ENCODE measurements at regions not wholly inside any gene's neighbourhood (a gene's known extent, or its start where the extent isn't known, plus 50 kb on each side); places are given as distances from the start of the nearest gene placed in this dataset.

DNA sequence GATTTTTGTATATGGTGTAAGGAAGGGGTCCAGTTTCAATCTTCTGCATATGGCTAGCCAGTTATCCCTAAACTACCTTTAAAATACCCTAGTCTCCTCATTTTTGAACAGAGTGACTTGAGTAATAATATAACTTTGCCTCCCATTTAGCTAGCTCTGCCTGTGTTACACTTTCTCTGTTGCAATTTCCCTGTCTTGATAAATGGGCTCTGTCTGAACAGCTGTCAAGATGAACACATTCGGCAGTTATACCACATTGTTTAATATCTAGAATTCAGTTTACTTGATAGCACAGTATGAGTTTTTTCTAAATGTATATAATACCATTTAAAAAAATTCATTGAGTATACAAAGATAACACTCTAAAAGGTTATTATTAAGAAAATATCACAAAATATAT lies 562.9 kb upstream of the FTMT start (continued):
- TF ChIP-seq, protein P1, sequence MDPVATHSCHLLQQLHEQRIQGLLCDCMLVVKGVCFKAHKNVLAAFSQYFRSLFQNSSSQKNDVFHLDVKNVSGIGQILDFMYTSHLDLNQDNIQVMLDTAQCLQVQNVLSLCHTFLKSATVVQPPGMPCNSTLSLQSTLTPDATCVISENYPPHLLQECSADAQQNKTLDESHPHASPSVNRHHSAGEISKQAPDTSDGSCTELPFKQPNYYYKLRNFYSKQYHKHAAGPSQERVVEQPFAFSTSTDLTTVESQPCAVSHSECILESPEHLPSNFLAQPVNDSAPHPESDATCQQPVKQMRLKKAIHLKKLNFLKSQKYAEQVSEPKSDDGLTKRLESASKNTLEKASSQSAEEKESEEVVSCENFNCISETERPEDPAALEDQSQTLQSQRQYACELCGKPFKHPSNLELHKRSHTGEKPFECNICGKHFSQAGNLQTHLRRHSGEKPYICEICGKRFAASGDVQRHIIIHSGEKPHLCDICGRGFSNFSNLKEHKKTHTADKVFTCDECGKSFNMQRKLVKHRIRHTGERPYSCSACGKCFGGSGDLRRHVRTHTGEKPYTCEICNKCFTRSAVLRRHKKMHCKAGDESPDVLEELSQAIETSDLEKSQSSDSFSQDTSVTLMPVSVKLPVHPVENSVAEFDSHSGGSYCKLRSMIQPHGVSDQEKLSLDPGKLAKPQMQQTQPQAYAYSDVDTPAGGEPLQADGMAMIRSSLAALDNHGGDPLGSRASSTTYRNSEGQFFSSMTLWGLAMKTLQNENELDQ (tag by site-specific recombination; IDR thresholded peaks at IDR 0.05; ENCODE audit: low read depth): no peak
- TF ChIP-seq ZBTB48 (tag by site-specific recombination; IDR thresholded peaks at IDR 0.05): no peak

DNA sequence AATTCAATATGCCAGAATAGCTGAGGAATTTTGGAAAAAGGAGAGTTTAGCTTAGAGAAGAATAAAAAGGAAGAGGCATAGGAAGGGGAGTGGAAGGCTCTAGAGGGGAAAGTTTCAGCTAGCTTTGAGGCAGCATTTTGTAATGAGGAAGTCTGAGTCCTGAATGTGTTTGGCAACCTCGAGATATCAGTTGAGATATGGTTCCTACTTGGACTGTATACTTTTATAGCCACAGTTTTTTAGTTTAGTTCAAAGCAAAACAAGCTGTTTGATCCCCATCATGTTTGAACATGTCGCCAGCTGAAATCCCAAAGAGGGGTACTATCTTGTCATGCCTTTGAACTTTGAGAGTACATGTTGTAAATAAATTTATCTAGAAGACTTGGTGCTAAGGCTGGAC lies 559.0 kb upstream of the FTMT start:
- ChIA-PET CTCF (interaction anchor here (0.7 kb wide), 1 partner anchor 192 kb away, joined by 3 read pairs; no protein-coding TSS in a partner anchor), POLR2A (no interaction called here)
- TF ChIP-seq ZNF623 (tag by site-specific recombination; IDR thresholded peaks at IDR 0.05) (no peak), ZNF701 (tag by site-specific recombination; IDR thresholded peaks at IDR 0.05) (no peak), SETDB1 (IDR thresholded peaks at IDR 0.05; ENCODE audit: insufficient read length, low read length) (no peak), ZNF248 (tag by site-specific recombination; IDR thresholded peaks at IDR 0.05) (no peak), ZNF660 (tag by site-specific recombination; IDR thresholded peaks at IDR 0.05) (no peak), ZNF777 (tag by site-specific recombination; IDR thresholded peaks at IDR 0.05; ENCODE audit: borderline replicate concordance) (no peak), ZNF121 (tag by site-specific recombination; IDR thresholded peaks at IDR 0.05) (no peak), SP2 (tag by site-specific recombination; IDR thresholded peaks at IDR 0.05) (no peak)
- TF ChIP-seq, protein P2, sequence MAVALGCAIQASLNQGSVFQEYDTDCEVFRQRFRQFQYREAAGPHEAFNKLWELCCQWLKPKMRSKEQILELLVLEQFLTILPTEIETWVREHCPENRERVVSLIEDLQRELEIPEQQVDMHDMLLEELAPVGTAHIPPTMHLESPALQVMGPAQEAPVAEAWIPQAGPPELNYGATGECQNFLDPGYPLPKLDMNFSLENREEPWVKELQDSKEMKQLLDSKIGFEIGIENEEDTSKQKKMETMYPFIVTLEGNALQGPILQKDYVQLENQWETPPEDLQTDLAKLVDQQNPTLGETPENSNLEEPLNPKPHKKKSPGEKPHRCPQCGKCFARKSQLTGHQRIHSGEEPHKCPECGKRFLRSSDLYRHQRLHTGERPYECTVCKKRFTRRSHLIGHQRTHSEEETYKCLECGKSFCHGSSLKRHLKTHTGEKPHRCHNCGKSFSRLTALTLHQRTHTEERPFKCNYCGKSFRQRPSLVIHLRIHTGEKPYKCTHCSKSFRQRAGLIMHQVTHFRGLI (tag by site-specific recombination; IDR thresholded peaks at IDR 0.05): no peak
- TF ChIP-seq, protein P3, sequence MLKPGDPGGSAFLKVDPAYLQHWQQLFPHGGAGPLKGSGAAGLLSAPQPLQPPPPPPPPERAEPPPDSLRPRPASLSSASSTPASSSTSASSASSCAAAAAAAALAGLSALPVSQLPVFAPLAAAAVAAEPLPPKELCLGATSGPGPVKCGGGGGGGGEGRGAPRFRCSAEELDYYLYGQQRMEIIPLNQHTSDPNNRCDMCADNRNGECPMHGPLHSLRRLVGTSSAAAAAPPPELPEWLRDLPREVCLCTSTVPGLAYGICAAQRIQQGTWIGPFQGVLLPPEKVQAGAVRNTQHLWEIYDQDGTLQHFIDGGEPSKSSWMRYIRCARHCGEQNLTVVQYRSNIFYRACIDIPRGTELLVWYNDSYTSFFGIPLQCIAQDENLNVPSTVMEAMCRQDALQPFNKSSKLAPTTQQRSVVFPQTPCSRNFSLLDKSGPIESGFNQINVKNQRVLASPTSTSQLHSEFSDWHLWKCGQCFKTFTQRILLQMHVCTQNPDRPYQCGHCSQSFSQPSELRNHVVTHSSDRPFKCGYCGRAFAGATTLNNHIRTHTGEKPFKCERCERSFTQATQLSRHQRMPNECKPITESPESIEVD (tag by site-specific recombination; IDR thresholded peaks at IDR 0.05): no peak
- TF ChIP-seq, protein P4, sequence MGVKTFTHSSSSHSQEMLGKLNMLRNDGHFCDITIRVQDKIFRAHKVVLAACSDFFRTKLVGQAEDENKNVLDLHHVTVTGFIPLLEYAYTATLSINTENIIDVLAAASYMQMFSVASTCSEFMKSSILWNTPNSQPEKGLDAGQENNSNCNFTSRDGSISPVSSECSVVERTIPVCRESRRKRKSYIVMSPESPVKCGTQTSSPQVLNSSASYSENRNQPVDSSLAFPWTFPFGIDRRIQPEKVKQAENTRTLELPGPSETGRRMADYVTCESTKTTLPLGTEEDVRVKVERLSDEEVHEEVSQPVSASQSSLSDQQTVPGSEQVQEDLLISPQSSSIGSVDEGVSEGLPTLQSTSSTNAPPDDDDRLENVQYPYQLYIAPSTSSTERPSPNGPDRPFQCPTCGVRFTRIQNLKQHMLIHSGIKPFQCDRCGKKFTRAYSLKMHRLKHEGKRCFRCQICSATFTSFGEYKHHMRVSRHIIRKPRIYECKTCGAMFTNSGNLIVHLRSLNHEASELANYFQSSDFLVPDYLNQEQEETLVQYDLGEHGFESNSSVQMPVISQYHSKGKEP (tag by site-specific recombination; IDR thresholded peaks at IDR 0.05): no peak

DNA sequence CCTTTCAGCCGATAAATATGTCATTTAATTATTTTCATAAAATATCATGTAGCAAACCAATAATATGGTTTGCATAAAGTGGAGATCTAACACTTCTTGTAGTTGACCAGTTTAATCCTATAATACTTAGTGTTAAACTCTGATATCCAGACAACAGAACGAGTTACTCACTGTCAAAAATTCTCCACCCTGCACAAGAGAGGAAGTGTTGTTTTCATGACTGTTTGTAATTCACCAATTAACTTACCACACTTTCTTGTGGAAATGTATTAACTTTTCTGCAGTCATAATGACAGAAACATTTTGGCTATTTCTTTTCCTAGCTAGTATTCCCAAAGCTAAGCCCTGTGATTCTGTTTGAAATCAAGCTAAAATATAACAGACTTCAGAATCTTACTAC lies 555.3 kb upstream of the FTMT start:
- Histone ChIP-seq H3K4me3 (ENCODE audit: low read depth, low read length) (no peak overlapping the region), H3K4me1 (ENCODE audit: control insufficient read depth, insufficient read depth, low read length) (no peaks in the 10 kb centered on the region), H3K27ac (ENCODE audit: extremely low read depth, low read depth, low read length) (no peak overlapping the region), H3K36me3 (ENCODE audit: control insufficient read depth in 2 of 2, insufficient read depth in 1 of 2, low read length in 2 of 2) (no peaks in the 10 kb centered on the region), H3K9me3 (ENCODE audit: control insufficient read depth, insufficient read depth, low read depth, low read length) (no peaks in the 10 kb centered on the region)
- ChIA-PET CTCF (interaction anchor here (0.6 kb wide), 1 partner anchor 8 kb away, joined by 3 read pairs; no protein-coding TSS in a partner anchor), POLR2A (no interaction called here)
- TF ChIP-seq ZFHX2 (tag by site-specific recombination; conservative IDR thresholded peaks at IDR 0.05) (no peak), ZNF335 (tag by site-specific recombination; conservative IDR thresholded peaks at IDR 0.05) (no peak), ZBTB48 (tag by site-specific recombination; IDR thresholded peaks at IDR 0.05) (no peak), ZBTB1 (tag by site-specific recombination; IDR thresholded peaks at IDR 0.05) (no peak), HOXD13 (CRISPR knock-in tag; IDR thresholded peaks at IDR 0.05; ENCODE audit: borderline replicate concordance) (no peak), ZNF548 (tag by site-specific recombination; IDR thresholded peaks at IDR 0.05) (no peak), ZNF610 (tag by site-specific recombination; IDR thresholded peaks at IDR 0.05; ENCODE audit: borderline replicate concordance) (no peak), SP7 (tag by site-specific recombination; IDR thresholded peaks at IDR 0.05) (no peak), ZXDB (tag by site-specific recombination; IDR thresholded peaks at IDR 0.05) (no peak), ZNF555 (tag by site-specific recombination; conservative IDR thresholded peaks at IDR 0.05) (no peak), ZNF354C (tag by site-specific recombination; IDR thresholded peaks at IDR 0.05; ENCODE audit: borderline replicate concordance, low read depth) (no peak), ZFP41 (tag by site-specific recombination; IDR thresholded peaks at IDR 0.05; ENCODE audit: borderline replicate concordance) (no peak)

More for the DNA sequence above, 559.0 kb upstream of the FTMT start:
- H3K4me1 ChIP-seq (ENCODE audit: control insufficient read depth, insufficient read depth, low read length): no peaks in the 10 kb centered on the region
- no peaks in the 10 kb centered on the region for H3K36me3 ChIP-seq (ENCODE audit: control insufficient read depth in 2 of 2, insufficient read depth in 1 of 2, low read length in 2 of 2)
- H3K4me3 ChIP-seq (ENCODE audit: low read depth, low read length): no peak overlapping the region
- H3K27ac ChIP-seq (ENCODE audit: extremely low read depth, low read depth, low read length): no peak overlapping the region
- no peaks in the 10 kb centered on the region for H3K9me3 ChIP-seq (ENCODE audit: control insufficient read depth, insufficient read depth, low read depth, low read length)
